Panc1 (cell line): ENCODE measurements at regions not wholly inside any gene's neighbourhood (a gene's known extent, or its start where the extent isn't known, plus 50 kb on each side); places are given as distances from the start of the nearest gene placed in this dataset.
A peak's percentile ranks its signal among the peaks of the same experiment; 100 is the strongest.

Experiments used
- ATAC-seq: fragments of 200-7000 bp; cut with Tn5 transposase; 2 replicates; pipeline ENCODE4 v1.9.1; 2020; ENCODE audit warnings: mild to moderate bottlenecking, moderate library complexity
- BruUV-seq: library from RNA; stranded (reverse); fragments of 400-500 nt; replicated peaks from 2 replicates; lab custom pipeline; 2021; lab: Mats Ljungman, UMichigan
- CTCF ChIA-PET: fragments of 300-600 bp; sonication (Branson Sonifier 250); formaldehyde crosslinking; loops from one replicate; lab custom pipeline; 2022; ENCODE audit warnings: antibody characterized with exemption; lab: Charles Lee
- POLR2A ChIA-PET: fragments of 300-600 bp; sonication (Branson Sonifier 250); formaldehyde crosslinking; loops from one replicate; lab custom pipeline; 2022; ENCODE audit warnings: antibody characterized with exemption; lab: Charles Lee
- DNase-seq: peaks from one replicate; pipeline ENCODE4 v3.0.0-alpha.2; 2010; ENCODE audit warnings: low read depth, low spot score
- H3K27ac ChIP-seq: 2 replicates; pipeline ENCODE4 v1.5.1; 2011; ENCODE audit warnings: mild to moderate bottlenecking, low read length, inconsistent platforms
- H3K27me3 ChIP-seq: fragments of 200-500 bp; sonication (Bioruptor generic); 2 replicates; pipeline ENCODE4 v1.6.0; 2014; ENCODE audit warnings: low read length, inconsistent platforms; ENCODE audit not compliant: control insufficient read depth, insufficient read depth
- H3K36me3 ChIP-seq: fragments of 200-500 bp; sonication (Bioruptor generic); 2 replicates; pipeline ENCODE4 v1.5.1; 2014; ENCODE audit warnings: inconsistent platforms, mild to moderate bottlenecking, low read length, moderate library complexity; ENCODE audit not compliant: control insufficient read depth, insufficient read depth
- H3K4me1 ChIP-seq: 2 replicates; pipeline ENCODE4 v1.5.1; 2011; ENCODE audit warnings: inconsistent platforms, mild to moderate bottlenecking, low read length, moderate library complexity; ENCODE audit not compliant: control insufficient read depth, insufficient read depth
- H3K4me3 ChIP-seq, 2 experiments: 2 replicates each; pipeline ENCODE4 v1.5.1; 2011 to 2012; ENCODE audit warnings: low read depth in 2 of 2, low read length in 2 of 2, mild to moderate bottlenecking in 2 of 2, inconsistent platforms in 1 of 2, moderate library complexity in 1 of 2
- H3K9me3 ChIP-seq: fragments of 200-500 bp; sonication (Bioruptor generic); 2 replicates; pipeline ENCODE4 v1.5.1; 2014; ENCODE audit warnings: low read depth, mild to moderate bottlenecking, inconsistent platforms, low read length, moderate library complexity; ENCODE audit not compliant: control insufficient read depth, insufficient read depth
- POLR2AphosphoS5 ChIP-seq: IDR thresholded peaks from 2 replicates; pipeline ENCODE4 v1.6.1; 2012; ENCODE audit warnings: mild to moderate bottlenecking, low read depth, low read length, moderate library complexity
- SIN3A ChIP-seq: IDR thresholded peaks from 2 replicates; pipeline ENCODE4 v1.6.1; 2012; ENCODE audit warnings: low read depth, mild to moderate bottlenecking, low read length, moderate library complexity, borderline replicate concordance; ENCODE audit not compliant: insufficient read depth
- TCF7L2 ChIP-seq: IDR thresholded peaks from 2 replicates; pipeline ENCODE4 v1.6.1; 2011; ENCODE audit warnings: mild to moderate bottlenecking, low read depth, low read length, inconsistent platforms
- in situ Hi-C: cut with HindIII; loops from 2 replicates; pipeline ENCODE4 v1.10.0; 2016; ENCODE audit warnings: low sequenced_read_pairs, low pct_unique_long_range_greater_than_20kb
- intact Hi-C: fragments of 100-400 bp; cut with micrococcal nuclease; formaldehyde crosslinking; loops from one replicate; pipeline ENCODE4 v1.10.0; 2022; ENCODE audit not compliant: unreplicated experiment
- TF ChIP-seq, protein P1 (sequence below): fragments of 450-650 bp; IDR thresholded peaks from 2 replicates; pipeline ENCODE4 v1.5.1; 2017; ENCODE audit warnings: mild to moderate bottlenecking
- TF ChIP-seq, protein P2 (sequence below), 2 experiments: IDR thresholded peaks; 2 replicates each; pipeline ENCODE4 v1.6.1; 2011 to 2012; ENCODE audit warnings: low read depth in 2 of 2, control low read depth in 1 of 2, low read length in 1 of 2, mild to moderate bottlenecking in 1 of 2, moderate library complexity in 1 of 2; ENCODE audit not compliant: insufficient read depth in 1 of 2

DNA sequence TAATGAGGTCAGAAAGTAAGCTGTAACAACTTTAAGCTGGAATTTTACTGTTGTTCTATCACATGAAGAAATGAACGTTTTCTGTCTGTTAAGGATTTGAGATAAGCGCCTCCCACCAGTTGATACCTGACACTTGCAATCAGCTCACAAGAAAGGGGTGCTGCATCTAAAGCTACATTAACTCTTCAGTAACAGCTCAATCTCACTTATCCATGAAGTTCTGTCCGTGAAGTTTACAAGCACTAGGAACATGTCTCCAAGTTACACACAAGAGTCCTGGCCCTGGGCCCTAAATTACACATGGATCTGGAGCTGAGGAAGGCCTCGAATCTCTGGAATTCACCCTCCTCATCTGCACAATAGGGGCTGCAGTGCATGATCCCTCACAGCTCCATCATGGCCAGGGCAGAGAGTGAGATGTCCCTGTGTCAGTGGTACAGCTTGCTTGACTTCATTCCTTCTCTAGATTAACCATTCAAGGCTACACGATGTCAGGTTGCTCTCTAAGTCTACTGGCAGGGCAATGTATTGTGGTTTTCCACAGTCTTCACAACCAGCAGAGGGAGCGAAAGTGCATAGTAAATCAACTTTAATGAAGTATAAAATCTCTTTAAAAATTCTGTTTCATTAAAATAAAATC lies 182.4 kb upstream of the MCHR2 start:
- H3K27ac ChIP-seq = no peak overlapping the region
- in situ Hi-C loops (no loop called here), intact Hi-C loops (no loop called here)
- ATAC-seq (peak; percentile 82), DNase-seq (no peak)
- H3K27me3 ChIP-seq = no peaks in the 10 kb centered on the region
- H3K4me3 ChIP-seq = no peak overlapping the region
- BruUV-seq = no TSS peak
- POLR2A ChIA-PET = no interaction called here
- no peaks in the 10 kb centered on the region for H3K4me1 ChIP-seq
- no peaks in the 10 kb centered on the region for H3K36me3 ChIP-seq
- CTCF ChIA-PET = no interaction called here
- H3K9me3 ChIP-seq = no peaks in the 10 kb centered on the region
- TF ChIP-seq, protein P1, sequence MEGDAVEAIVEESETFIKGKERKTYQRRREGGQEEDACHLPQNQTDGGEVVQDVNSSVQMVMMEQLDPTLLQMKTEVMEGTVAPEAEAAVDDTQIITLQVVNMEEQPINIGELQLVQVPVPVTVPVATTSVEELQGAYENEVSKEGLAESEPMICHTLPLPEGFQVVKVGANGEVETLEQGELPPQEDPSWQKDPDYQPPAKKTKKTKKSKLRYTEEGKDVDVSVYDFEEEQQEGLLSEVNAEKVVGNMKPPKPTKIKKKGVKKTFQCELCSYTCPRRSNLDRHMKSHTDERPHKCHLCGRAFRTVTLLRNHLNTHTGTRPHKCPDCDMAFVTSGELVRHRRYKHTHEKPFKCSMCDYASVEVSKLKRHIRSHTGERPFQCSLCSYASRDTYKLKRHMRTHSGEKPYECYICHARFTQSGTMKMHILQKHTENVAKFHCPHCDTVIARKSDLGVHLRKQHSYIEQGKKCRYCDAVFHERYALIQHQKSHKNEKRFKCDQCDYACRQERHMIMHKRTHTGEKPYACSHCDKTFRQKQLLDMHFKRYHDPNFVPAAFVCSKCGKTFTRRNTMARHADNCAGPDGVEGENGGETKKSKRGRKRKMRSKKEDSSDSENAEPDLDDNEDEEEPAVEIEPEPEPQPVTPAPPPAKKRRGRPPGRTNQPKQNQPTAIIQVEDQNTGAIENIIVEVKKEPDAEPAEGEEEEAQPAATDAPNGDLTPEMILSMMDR = peak; percentile 71
- TF ChIP-seq, protein P2, sequence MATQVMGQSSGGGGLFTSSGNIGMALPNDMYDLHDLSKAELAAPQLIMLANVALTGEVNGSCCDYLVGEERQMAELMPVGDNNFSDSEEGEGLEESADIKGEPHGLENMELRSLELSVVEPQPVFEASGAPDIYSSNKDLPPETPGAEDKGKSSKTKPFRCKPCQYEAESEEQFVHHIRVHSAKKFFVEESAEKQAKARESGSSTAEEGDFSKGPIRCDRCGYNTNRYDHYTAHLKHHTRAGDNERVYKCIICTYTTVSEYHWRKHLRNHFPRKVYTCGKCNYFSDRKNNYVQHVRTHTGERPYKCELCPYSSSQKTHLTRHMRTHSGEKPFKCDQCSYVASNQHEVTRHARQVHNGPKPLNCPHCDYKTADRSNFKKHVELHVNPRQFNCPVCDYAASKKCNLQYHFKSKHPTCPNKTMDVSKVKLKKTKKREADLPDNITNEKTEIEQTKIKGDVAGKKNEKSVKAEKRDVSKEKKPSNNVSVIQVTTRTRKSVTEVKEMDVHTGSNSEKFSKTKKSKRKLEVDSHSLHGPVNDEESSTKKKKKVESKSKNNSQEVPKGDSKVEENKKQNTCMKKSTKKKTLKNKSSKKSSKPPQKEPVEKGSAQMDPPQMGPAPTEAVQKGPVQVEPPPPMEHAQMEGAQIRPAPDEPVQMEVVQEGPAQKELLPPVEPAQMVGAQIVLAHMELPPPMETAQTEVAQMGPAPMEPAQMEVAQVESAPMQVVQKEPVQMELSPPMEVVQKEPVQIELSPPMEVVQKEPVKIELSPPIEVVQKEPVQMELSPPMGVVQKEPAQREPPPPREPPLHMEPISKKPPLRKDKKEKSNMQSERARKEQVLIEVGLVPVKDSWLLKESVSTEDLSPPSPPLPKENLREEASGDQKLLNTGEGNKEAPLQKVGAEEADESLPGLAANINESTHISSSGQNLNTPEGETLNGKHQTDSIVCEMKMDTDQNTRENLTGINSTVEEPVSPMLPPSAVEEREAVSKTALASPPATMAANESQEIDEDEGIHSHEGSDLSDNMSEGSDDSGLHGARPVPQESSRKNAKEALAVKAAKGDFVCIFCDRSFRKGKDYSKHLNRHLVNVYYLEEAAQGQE (IDR thresholded peaks at IDR 0.05; ENCODE audit: insufficient read depth in 1 of 2, low read depth in 2 of 2, low read length in 1 of 2) = no peak

DNA sequence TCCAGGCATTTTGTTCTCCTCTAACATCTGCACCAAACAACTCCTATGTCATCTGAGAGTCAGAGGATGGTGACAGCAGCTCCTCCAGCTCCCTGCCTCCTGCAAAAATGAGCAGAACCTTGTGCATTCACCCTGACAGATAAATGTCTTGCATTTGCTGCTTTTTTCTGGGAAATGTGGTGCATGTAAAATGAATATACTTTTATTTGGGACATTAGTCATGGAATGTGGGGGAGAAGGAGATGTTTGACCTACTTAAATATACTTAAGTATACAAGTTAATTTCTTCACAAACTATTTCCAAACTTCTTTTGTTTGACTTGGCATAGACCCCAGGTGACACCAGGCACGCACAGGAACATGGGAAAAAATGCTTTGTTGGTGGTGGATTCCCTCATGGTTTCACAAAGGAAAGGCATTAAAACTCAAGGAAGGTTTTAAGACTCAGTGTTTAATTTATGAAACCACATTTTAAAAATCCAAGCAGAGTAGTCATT lies 181.8 kb upstream of the MCHR2 start:
- no peak for DNase-seq
- Histone ChIP-seq H3K27me3 (no peaks in the 10 kb centered on the region), H3K4me3 (no peak overlapping the region), H3K27ac (no peak overlapping the region), H3K9me3 (no peaks in the 10 kb centered on the region), H3K4me1 (no peaks in the 10 kb centered on the region), H3K36me3 (no peaks in the 10 kb centered on the region)
- intact Hi-C loops = no loop called here
- POLR2A ChIA-PET = no interaction called here
- no TSS peak for BruUV-seq
- peak; percentile 56; the same call in 1 of the 2 replicates for ATAC-seq
- in situ Hi-C loops = no loop called here
- no peak for TF ChIP-seq TCF7L2
- CTCF ChIA-PET = no interaction called here

DNA sequence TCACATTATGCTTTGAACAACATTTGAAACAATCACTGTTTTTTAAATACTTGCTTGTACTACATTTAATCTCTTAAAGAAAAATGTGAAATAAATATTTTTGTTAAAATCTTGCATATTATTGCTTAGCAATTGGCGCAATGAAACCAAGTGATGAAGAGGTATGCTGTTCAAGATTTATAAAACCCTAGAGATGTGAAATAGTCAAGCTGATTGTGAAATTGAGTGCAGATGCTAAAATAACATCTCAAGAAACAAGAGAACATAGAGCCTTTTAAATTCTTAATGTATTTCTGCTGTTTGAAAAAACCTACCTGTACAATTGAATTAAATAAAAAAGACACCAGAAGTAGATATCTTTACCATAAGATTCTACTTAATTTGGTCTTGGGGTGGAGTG lies 179.2 kb upstream of the MCHR2 start:
- Histone ChIP-seq H3K27ac (no peak overlapping the region), H3K36me3 (no peaks in the 10 kb centered on the region), H3K4me1 (no peaks in the 10 kb centered on the region), H3K9me3 (no peaks in the 10 kb centered on the region), H3K27me3 (no peaks in the 10 kb centered on the region), H3K4me3 (no peak overlapping the region)
- DNase-seq (no peak), ATAC-seq (no peak)
- ChIA-PET POLR2A (interaction anchor here (0.6 kb wide), 1 partner anchor 434 kb away, joined by 3 read pairs; no protein-coding TSS in a partner anchor), CTCF (no interaction called here)
- intact Hi-C loops = no loop called here
- in situ Hi-C loops = no loop called here
- TF ChIP-seq POLR2AphosphoS5 (no peak), SIN3A (no peak), TCF7L2 (no peak)
- TF ChIP-seq, protein P1 = no peak
- TF ChIP-seq, protein P2 (IDR thresholded peaks at IDR 0.05; ENCODE audit: insufficient read depth in 1 of 2, low read depth in 2 of 2, low read length in 1 of 2) = no peak
- BruUV-seq = no TSS peak
